A673 (cell line): ENCODE measurements at regions not wholly inside any gene's neighbourhood (a gene's known extent, or its start where the extent isn't known, plus 50 kb on each side); places are given as distances from the start of the nearest gene placed in this dataset.

ENCODE experiments used
- BruUV-seq: library from RNA; stranded (reverse); fragments of 400-500 nt; replicated peaks from 2 replicates; lab custom pipeline; 2021; lab: Mats Ljungman, UMichigan
- CTCF ChIA-PET: fragments of 300-600 bp; sonication (Branson Sonifier 250); formaldehyde crosslinking; loops from one replicate; lab custom pipeline; 2022; ENCODE audit warnings: antibody characterized with exemption; lab: Charles Lee
- POLR2A ChIA-PET: fragments of 300-600 bp; sonication (Branson Sonifier 250); formaldehyde crosslinking; loops from one replicate; lab custom pipeline; 2022; ENCODE audit warnings: antibody characterized with exemption; ENCODE audit not compliant: low non-redundant PET; lab: Charles Lee
- DNase-seq: peaks from one replicate; pipeline ENCODE4 v3.0.0-alpha.2; 2015; ENCODE audit warnings: low spot score
- H3K27ac ChIP-seq: fragments of 200-600 bp; sonication (generic); 2 replicates; pipeline ENCODE4 v1.5.1; 2016; ENCODE audit warnings: mixed run types, low read depth, mild to moderate bottlenecking, mixed read lengths, antibody characterized with exemption, low read length; ENCODE audit not compliant: poor library complexity, severe bottlenecking
- H3K27me3 ChIP-seq: fragments of 200-600 bp; sonication (generic); replicated peaks from 2 replicates; pipeline ENCODE4 v1.6.1; 2017; ENCODE audit warnings: mixed run types, low read depth, mild to moderate bottlenecking, mixed read lengths, antibody characterized with exemption, low read length; ENCODE audit not compliant: insufficient read depth, poor library complexity
- H3K36me3 ChIP-seq: fragments of 200-600 bp; sonication (generic); 2 replicates; pipeline ENCODE4 v1.6.1; 2016; ENCODE audit warnings: mixed run types, mild to moderate bottlenecking, mixed read lengths, antibody characterized with exemption, low read length; ENCODE audit not compliant: insufficient read depth, poor library complexity, severe bottlenecking
- H3K4me1 ChIP-seq: fragments of 200-600 bp; sonication (generic); 2 replicates; pipeline ENCODE4 v1.6.1; 2017; ENCODE audit warnings: mixed run types, mild to moderate bottlenecking, mixed read lengths, antibody characterized with exemption, low read length; ENCODE audit not compliant: insufficient read depth, poor library complexity, severe bottlenecking
- H3K4me3 ChIP-seq: fragments of 200-600 bp; sonication (generic); 2 replicates; pipeline ENCODE4 v1.5.1; 2016; ENCODE audit warnings: low read depth, mixed run types, mild to moderate bottlenecking, mixed read lengths, low read length; ENCODE audit not compliant: poor library complexity, severe bottlenecking
- H3K9me3 ChIP-seq: fragments of 200-600 bp; sonication (generic); 2 replicates; pipeline ENCODE4 v1.6.1; 2016; ENCODE audit warnings: mixed run types, low read depth, mild to moderate bottlenecking, mixed read lengths, antibody characterized with exemption, low read length; ENCODE audit not compliant: poor library complexity, severe bottlenecking
- EZH2 ChIP-seq: fragments of 200-600 bp; sonication (generic); IDR thresholded peaks from 2 replicates; pipeline ENCODE4 v1.6.1; 2017; ENCODE audit warnings: borderline replicate concordance, low read depth, mild to moderate bottlenecking, mixed read lengths, antibody characterized with exemption, low read length; ENCODE audit not compliant: poor library complexity, severe bottlenecking
- intact Hi-C: fragments of 100-400 bp; cut with micrococcal nuclease; formaldehyde crosslinking; loops from one replicate; pipeline ENCODE4 v1.10.0; 2022; ENCODE audit not compliant: unreplicated experiment
- TF ChIP-seq, protein P1 (sequence below): fragments of 300-800, 200-600 bp; sonication (generic); conservative IDR thresholded peaks from 2 replicates; pipeline ENCODE4 v1.5.1; 2017; ENCODE audit warnings: low read depth, mild to moderate bottlenecking, antibody characterized with exemption, low read length, moderate library complexity, mixed read lengths

DNA sequence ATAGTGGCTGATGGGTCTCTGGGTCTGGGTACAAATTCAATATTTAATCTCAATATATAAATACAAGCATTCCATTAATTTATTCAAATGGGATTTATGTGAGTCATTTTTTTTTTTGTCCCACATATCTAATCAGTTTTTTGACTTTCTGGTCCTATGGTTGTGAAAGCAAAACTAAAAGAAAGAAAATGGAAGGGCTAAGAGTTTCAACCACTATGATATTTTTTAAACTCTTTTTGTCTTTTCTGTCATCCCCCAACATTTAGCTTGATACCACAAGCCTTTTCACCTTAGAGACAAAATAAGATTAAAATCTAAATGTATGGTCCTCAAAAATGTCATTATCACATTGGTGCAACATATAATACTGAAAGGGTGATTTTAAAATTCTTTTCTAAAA, 602.7 kb upstream of the CHRM3 start:
- no peaks in the 10 kb centered on the region for H3K27me3 ChIP-seq
- no peak overlapping the region for H3K4me3 ChIP-seq
- ChIA-PET POLR2A (no interaction called here), CTCF (no interaction called here)
- no peak overlapping the region for H3K27ac ChIP-seq
- no peaks in the 10 kb centered on the region for H3K36me3 ChIP-seq
- no peak for DNase-seq
- H3K4me1 ChIP-seq, result no peaks in the 10 kb centered on the region
- TF ChIP-seq, protein P1, sequence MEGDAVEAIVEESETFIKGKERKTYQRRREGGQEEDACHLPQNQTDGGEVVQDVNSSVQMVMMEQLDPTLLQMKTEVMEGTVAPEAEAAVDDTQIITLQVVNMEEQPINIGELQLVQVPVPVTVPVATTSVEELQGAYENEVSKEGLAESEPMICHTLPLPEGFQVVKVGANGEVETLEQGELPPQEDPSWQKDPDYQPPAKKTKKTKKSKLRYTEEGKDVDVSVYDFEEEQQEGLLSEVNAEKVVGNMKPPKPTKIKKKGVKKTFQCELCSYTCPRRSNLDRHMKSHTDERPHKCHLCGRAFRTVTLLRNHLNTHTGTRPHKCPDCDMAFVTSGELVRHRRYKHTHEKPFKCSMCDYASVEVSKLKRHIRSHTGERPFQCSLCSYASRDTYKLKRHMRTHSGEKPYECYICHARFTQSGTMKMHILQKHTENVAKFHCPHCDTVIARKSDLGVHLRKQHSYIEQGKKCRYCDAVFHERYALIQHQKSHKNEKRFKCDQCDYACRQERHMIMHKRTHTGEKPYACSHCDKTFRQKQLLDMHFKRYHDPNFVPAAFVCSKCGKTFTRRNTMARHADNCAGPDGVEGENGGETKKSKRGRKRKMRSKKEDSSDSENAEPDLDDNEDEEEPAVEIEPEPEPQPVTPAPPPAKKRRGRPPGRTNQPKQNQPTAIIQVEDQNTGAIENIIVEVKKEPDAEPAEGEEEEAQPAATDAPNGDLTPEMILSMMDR, result no peak
- no peak for TF ChIP-seq EZH2
- no peaks in the 10 kb centered on the region for H3K9me3 ChIP-seq
- intact Hi-C loops, result no loop called here
- BruUV-seq, result no TSS peak

DNA sequence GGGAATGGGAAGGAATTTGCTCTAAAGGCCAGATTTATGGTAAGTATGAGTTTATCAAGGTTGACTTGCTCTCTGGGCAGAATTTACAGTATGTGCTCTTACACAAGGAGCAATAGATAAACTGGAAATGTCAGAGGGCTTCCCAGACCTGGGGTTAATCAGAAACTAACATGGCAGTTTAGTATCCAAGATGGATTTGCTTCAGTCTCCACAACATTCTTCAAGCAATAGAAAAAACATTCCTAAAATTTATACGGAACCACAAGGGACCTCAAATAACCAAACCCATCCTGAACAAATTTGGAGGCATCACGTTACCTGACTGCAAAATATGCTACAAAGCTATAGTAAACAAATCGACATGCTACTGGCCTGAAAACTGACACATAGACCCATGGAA, 606.7 kb upstream of the CHRM3 start:
- H3K9me3 ChIP-seq, result no peaks in the 10 kb centered on the region
- no peaks in the 10 kb centered on the region for H3K4me1 ChIP-seq
- ChIA-PET POLR2A (no interaction called here), CTCF (no interaction called here)
- H3K27me3 ChIP-seq, result no peaks in the 10 kb centered on the region
- no TSS peak for BruUV-seq
- TF ChIP-seq, protein P1, result no peak
- TF ChIP-seq EZH2, result no peak
- no peak overlapping the region for H3K27ac ChIP-seq
- H3K4me3 ChIP-seq, result no peak overlapping the region
- no peak for DNase-seq
- intact Hi-C loops, result no loop called here
- no peaks in the 10 kb centered on the region for H3K36me3 ChIP-seq

DNA sequence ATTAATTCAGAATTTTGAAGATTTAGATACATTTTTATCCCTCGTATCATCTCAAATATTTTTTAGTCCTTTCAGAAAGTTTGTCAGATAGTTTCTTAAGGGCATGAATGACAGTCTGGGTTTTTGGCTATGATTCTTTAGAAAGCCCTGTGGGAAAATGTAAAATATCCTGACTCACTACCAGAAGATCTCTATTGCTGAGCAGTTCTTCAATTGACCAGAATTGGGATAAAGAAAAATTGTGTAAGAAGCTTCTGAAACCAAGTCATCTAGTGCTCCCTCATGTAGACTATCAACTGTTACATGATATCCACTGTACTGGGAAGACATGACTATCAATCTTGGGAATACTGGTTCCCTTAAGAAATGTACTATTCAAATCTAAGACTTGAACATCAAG, 608.3 kb upstream of the CHRM3 start:
- H3K4me3 ChIP-seq, result no peak overlapping the region
- no peaks in the 10 kb centered on the region for H3K27me3 ChIP-seq
- H3K27ac ChIP-seq, result no peak overlapping the region
- DNase-seq, result no peak
- no peaks in the 10 kb centered on the region for H3K36me3 ChIP-seq
- ChIA-PET POLR2A (no interaction called here), CTCF (no interaction called here)
- H3K4me1 ChIP-seq, result no peaks in the 10 kb centered on the region
- no peaks in the 10 kb centered on the region for H3K9me3 ChIP-seq
- no TSS peak for BruUV-seq
- intact Hi-C loops, result no loop called here
- TF ChIP-seq, protein P1, result no peak
- no peak for TF ChIP-seq EZH2
